MG63 (cell line): ENCODE measurements at regions not wholly inside any gene's neighbourhood (a gene's known extent, or its start where the extent isn't known, plus 50 kb on each side); places are given as distances from the start of the nearest gene placed in this dataset.

Experiments
- DNase-seq: peaks from one replicate; pipeline ENCODE4 v3.0.0-alpha.2; 2020
- H3K27me3 ChIP-seq: fragments of 250-450 bp; sonication (Bioruptor Pico); 2 replicates; pipeline ENCODE4 v1.5.1; 2020; ENCODE audit warnings: mild to moderate bottlenecking, moderate library complexity
- H3K36me3 ChIP-seq: fragments of 250-450 bp; sonication (Bioruptor Pico); 2 replicates; pipeline ENCODE4 v1.5.1; 2020; ENCODE audit warnings: mild to moderate bottlenecking, moderate library complexity
- H3K4me3 ChIP-seq: fragments of 250-450 bp; sonication (Bioruptor Pico); 2 replicates; pipeline ENCODE4 v1.5.1; 2020; ENCODE audit warnings: mild to moderate bottlenecking, moderate library complexity
- H3K9me3 ChIP-seq: fragments of 250-450 bp; sonication (Bioruptor Pico); 2 replicates; pipeline ENCODE4 v1.5.1; 2020; ENCODE audit warnings: mild to moderate bottlenecking, moderate library complexity

GRCh38 chr2:10964052-10964790 lies 52.5 kb downstream of the KCNF1 start:
- DNase-seq, result no peak
- H3K36me3 ChIP-seq, result no peaks in the 10 kb centered on the region
- H3K9me3 ChIP-seq, result no peaks in the 10 kb centered on the region
- no peak overlapping the region for H3K4me3 ChIP-seq
- no peaks in the 10 kb centered on the region for H3K27me3 ChIP-seq

DNA sequence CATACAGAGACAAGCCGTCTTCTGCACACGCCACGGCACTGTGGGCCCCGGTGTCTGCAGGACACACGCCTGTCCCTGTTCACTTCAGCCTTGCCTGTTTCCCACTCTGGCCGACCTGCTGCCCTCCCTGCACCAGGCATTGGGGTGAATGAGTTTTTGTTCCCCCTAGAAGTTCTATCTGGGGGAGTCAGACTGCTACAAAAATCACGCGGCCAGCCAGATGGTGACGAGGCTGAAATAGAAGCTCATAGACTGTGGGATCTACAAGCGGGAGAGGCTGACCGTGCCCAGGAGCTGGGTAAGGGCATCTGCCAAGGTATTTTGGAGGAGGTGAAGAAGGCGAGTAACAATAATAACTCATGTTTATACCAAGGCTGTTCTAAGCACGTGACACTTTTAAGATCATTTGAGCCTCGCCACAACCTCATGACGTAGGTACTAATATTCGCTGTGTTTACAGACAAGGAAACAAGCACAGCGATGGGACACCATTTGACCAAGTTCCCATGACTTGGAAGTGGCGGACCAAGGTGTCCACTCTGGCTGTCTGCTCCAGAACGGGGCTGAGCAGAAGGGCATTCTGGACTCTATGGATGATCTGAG lies 53.6 kb downstream of the KCNF1 start:
- Histone ChIP-seq H3K4me3 (no peak overlapping the region), H3K9me3 (no peaks in the 10 kb centered on the region), H3K27me3 (no peaks in the 10 kb centered on the region), H3K36me3 (no peaks in the 10 kb centered on the region)
- no peak for DNase-seq

DNA sequence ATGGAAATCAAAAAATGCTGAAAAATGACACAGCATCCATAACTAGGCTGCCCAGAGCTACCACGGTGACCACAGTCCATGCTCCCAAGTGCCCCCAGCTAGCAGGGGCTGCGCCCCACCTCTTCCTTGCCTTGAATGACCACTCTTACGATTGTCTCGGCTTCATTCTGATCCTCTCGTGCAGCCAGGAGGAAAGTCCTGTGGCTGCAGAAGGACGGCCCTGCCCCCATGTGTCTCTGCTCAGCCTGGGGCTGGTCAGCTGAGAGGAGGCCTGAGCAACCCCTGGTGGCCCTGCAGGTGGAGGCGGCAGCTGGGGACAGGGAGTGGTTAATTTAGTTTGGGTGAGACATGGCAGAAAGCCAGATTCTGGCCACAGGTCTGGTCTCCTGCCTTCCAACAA lies 54.3 kb downstream of the KCNF1 start:
- Histone ChIP-seq H3K27me3 (no peaks in the 10 kb centered on the region), H3K36me3 (no peaks in the 10 kb centered on the region), H3K4me3 (no peak overlapping the region), H3K9me3 (no peaks in the 10 kb centered on the region)
- no peak for DNase-seq

DNA sequence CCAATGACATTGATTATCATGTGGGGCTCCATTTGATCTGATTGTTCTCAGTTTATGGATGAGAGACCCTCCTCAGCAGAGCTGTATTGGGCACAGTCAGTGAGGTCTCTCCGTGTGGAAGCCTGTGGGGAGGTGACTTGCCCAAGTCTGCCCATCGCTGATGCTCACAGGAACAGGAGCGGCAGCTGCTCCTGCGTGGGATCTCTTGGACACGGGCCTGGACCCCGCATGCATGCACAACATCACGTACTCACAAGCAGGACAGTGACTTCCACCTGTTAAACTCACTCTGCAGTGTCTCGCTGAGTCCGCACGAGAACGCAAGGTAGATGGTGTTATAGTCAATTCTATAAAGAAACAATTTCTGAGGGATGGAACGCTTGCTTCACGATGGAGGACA lies 55.0 kb downstream of the KCNF1 start:
- no peak for DNase-seq
- H3K4me3 ChIP-seq, result no peak overlapping the region
- no peaks in the 10 kb centered on the region for H3K9me3 ChIP-seq
- H3K36me3 ChIP-seq, result no peaks in the 10 kb centered on the region
- H3K27me3 ChIP-seq, result no peaks in the 10 kb centered on the region

DNA sequence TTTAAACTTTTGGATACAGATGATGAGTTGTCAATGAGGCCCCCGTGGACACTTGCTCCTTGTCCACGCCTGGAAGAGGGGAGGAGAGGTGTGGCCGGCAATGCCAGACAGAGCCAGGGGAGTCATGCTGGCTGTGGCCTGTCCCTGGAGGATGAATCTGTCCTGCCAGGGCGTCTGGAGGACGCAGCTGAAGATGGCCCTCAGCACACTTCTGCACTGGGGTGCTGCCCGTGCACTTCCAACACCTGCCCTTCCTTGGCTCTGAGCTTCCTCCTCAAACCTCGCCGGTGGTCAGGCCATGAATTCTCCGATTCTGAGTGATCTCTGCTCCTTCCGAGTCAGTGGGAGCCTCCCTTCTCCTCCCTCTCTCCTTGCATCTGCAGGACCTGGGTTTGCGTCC lies 56.4 kb downstream of the KCNF1 start:
- Histone ChIP-seq H3K9me3 (no peaks in the 10 kb centered on the region), H3K27me3 (no peaks in the 10 kb centered on the region)
- no peak for DNase-seq

GRCh38 chr2:10970666-10971065 lies 58.9 kb downstream of the KCNF1 start:
- no peak overlapping the region for H3K4me3 ChIP-seq
- no peak for DNase-seq
- no peaks in the 10 kb centered on the region for H3K9me3 ChIP-seq
- H3K36me3 ChIP-seq, result no peaks in the 10 kb centered on the region
- no peaks in the 10 kb centered on the region for H3K27me3 ChIP-seq

More for the DNA sequence above, 56.4 kb downstream of the KCNF1 start:
- no peak overlapping the region for H3K4me3 ChIP-seq
- H3K36me3 ChIP-seq, result no peaks in the 10 kb centered on the region

GRCh38 chr2:10971161-10971887 lies 59.6 kb downstream of the KCNF1 start:
- no peak for DNase-seq
- Histone ChIP-seq H3K9me3 (no peaks in the 10 kb centered on the region), H3K36me3 (no peaks in the 10 kb centered on the region), H3K27me3 (no peaks in the 10 kb centered on the region), H3K4me3 (no peak overlapping the region)

DNA sequence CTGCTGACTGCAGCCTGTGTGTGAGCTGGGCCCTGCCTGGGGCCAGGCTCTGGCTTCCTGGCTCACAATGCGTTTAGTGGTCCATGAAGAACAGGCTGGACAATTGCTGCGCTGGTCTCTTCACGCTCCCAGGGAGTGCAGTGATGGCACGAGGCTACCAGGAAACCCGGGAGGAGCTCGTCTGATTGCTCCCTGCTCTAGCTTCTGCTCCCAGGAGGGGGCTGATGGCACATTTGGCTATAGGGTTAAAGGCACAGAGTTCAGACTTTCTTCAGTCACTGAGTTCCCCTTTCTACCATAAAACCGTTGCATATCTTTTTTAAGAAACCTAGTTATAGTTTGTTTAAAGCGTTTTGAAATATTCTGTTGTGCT lies 60.1 kb downstream of the KCNF1 start:
- Histone ChIP-seq H3K9me3 (no peaks in the 10 kb centered on the region), H3K36me3 (no peaks in the 10 kb centered on the region), H3K27me3 (no peaks in the 10 kb centered on the region), H3K4me3 (no peak overlapping the region)
- no peak for DNase-seq

GRCh38 chr2:10972683-10973433 lies 61.1 kb downstream of the KCNF1 start:
- H3K36me3 ChIP-seq, result no peaks in the 10 kb centered on the region
- H3K4me3 ChIP-seq, result no peak overlapping the region
- no peaks in the 10 kb centered on the region for H3K9me3 ChIP-seq
- no peaks in the 10 kb centered on the region for H3K27me3 ChIP-seq
- DNase-seq, result no peak

DNA sequence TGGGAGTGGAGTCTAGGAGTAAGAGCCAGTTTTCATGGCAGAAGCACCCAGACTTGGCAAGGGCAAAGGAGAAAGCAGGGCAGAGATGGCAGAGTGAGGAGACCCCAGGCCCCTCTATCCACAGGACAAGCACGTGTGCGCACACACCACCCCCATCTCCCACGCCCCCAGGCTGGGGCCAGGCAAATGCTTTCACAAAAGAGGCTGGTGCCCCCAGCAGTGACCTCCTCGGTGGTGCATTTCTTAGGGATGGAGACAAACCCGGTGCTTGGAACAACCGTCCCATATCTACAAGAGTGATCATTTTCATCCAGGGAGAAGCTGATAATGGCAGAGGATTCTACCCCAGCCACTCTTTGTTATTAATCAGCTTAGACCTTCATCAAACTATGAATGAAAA lies 62.0 kb downstream of the KCNF1 start:
- Histone ChIP-seq H3K27me3 (no peaks in the 10 kb centered on the region), H3K36me3 (no peaks in the 10 kb centered on the region)

GRCh38 chr2:10977003-10977402 lies 65.3 kb downstream of the KCNF1 start:
- DNase-seq, result no peak
- Histone ChIP-seq H3K4me3 (no peak overlapping the region), H3K9me3 (no peaks in the 10 kb centered on the region), H3K27me3 (no peaks in the 10 kb centered on the region), H3K36me3 (no peaks in the 10 kb centered on the region)

More for the DNA sequence above, 62.0 kb downstream of the KCNF1 start:
- DNase-seq, result no peak
- Histone ChIP-seq H3K4me3 (no peak overlapping the region), H3K9me3 (no peaks in the 10 kb centered on the region)

GRCh38 chr2:10977621-10978020 lies 65.9 kb downstream of the KCNF1 start:
- Histone ChIP-seq H3K36me3 (no peaks in the 10 kb centered on the region), H3K4me3 (no peak overlapping the region)

DNA sequence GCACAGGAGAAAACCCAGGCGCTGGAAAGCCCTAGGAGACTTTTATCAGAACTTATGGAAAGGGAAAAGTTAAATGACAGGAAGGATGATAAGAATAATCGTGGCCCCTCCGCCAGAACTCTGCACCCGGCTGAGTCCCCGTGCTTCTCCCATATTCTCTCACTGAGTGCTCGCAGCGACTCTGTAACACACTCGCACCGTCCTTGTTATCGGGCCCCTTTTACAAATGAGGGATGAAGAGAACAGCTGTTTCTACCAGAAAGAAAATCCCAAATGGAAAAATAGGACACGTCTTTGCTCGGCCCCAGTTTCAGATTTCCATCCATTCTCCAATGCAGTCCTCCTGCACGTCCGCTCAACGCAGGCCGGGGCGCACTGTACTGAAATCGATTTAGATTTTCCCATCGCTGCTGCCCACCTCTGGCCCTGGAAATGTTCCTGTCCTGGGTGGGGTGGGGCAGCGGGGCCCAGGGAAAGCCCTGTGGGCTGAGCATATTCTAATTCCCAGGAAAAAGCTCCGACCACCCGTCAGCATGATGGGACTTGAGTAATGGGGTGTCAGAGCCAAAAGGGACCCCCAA lies 66.4 kb downstream of the KCNF1 start:
- no peak for DNase-seq
- Histone ChIP-seq H3K4me3 (no peak overlapping the region), H3K27me3 (no peaks in the 10 kb centered on the region), H3K36me3 (no peaks in the 10 kb centered on the region), H3K9me3 (no peaks in the 10 kb centered on the region)

More at GRCh38 chr2:10977621-10978020, 65.9 kb downstream of the KCNF1 start:
- H3K27me3 ChIP-seq, result no peaks in the 10 kb centered on the region
- no peak for DNase-seq
- H3K9me3 ChIP-seq, result no peaks in the 10 kb centered on the region

DNA sequence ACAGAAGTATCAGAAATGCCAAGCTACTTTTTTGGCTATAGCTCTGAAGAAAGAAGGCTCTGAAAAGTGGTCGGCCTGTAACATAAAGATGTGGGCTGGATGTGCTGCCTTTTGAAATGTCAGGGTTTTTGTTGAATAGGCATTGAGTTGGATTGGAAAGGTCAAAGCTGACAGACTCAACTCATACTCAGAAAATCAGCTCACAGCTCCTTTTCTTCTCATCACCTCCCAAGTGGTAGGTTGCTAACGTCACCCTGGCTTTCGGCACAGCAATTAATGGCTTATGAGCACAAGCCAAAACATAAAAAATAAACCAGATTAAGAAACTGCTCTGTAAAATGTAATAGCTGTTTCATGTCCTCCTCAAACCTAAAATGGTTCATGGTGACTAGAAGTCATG lies 68.3 kb downstream of the KCNF1 start:
- H3K9me3 ChIP-seq, result no peaks in the 10 kb centered on the region
- no peak for DNase-seq
- no peaks in the 10 kb centered on the region for H3K27me3 ChIP-seq
- no peak overlapping the region for H3K4me3 ChIP-seq
- H3K36me3 ChIP-seq, result no peaks in the 10 kb centered on the region

DNA sequence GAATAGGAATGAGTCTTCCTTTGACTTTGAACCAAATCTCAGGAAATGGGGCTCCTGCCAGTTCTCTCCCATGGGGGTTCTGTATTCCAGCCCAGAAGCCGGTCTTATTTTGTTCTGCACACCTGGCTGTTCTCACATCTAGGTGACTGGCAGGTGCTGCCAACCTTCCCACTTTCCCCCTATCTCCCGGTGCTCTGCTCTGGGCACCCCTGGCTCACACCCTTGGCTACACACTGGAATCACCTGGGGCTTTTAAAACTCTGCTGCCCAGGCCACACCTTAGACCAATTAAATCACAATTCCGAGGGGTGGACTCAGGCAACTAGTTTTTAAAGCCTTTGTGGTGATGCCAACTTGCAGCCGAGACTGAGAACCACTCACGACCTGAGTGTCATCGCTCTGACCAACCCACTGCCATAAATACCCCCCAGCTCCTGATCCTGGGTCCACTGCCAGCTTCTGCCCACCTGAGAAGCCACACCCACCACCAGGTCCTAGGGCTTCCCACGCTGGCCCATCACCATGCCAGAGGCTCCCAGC lies 69.2 kb downstream of the KCNF1 start:
- no peaks in the 10 kb centered on the region for H3K9me3 ChIP-seq
- H3K4me3 ChIP-seq, result no peak overlapping the region
- no peaks in the 10 kb centered on the region for H3K27me3 ChIP-seq
- no peak for DNase-seq
- no peaks in the 10 kb centered on the region for H3K36me3 ChIP-seq

DNA sequence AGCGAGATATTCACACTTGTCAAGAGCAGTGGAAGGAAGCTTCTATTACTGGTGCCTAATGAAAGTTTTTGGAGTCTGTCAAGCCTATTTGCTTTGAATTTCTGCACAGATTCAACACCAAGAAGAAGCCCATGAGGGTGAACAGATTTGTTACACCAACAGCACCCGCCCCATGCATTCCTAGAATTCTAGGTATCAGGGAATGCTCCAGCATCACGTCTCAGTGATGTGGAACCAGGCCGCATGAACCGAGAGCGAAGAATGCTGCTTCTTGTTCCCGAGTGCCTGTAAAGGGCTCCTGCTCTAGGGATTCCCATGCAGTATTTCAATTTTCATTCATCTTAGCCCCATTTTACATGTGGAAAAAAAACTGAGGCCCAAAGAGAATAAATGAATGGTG lies 69.7 kb downstream of the KCNF1 start:
- H3K27me3 ChIP-seq, result no peaks in the 10 kb centered on the region
- no peaks in the 10 kb centered on the region for H3K9me3 ChIP-seq
- DNase-seq, result no peak
- H3K36me3 ChIP-seq, result no peaks in the 10 kb centered on the region
- H3K4me3 ChIP-seq, result no peak overlapping the region
